Gastroesophageal sphincter (tissue), 4 donors: ENCODE measurements at regions not wholly inside any gene's neighbourhood (a gene's known extent, or its start where the extent isn't known, plus 50 kb on each side); places are given as distances from the start of the nearest gene placed in this dataset.

ENCODE experiments used
- ATAC-seq: fragments of 150-250 bp; one replicate; pipeline ENCODE4 v1.9.1; 2016; ENCODE audit warnings: mild to moderate bottlenecking, moderate library complexity
- H3K27ac ChIP-seq, 4 donors: fragments of 200-600 bp; sonication (generic) in 3 of 4; 1 replicate in 3 of 4; 2 replicates in 1 of 4; pipeline ENCODE4 v1.5.1; 2016 to 2019
- H3K27me3 ChIP-seq: fragments of 200-600 bp; sonication (generic); one replicate; pipeline ENCODE4 v1.5.1; 2019
- H3K36me3 ChIP-seq, 2 donors: fragments of 200-600 bp; sonication (generic); one replicate each; pipeline ENCODE4 v1.5.1; 2019; ENCODE audit warnings: control low read depth in 1 of 2
- H3K4me1 ChIP-seq, 3 donors: fragments of 200-600 bp; sonication (generic); 1 replicate in 2 of 3; 2 replicates in 1 of 3; pipeline ENCODE4 v1.5.1; 2016 to 2019; ENCODE audit warnings: control low read depth in 2 of 3
- H3K4me3 ChIP-seq, 2 donors: fragments of 200-600 bp; sonication (generic); one replicate each; pipeline ENCODE4 v1.5.1; 2019; ENCODE audit warnings: mild to moderate bottlenecking in 1 of 2, moderate library complexity in 1 of 2
- H3K9me3 ChIP-seq, 3 donors: fragments of 200-600 bp; sonication (generic); one replicate each; pipeline ENCODE4 v1.5.1; 2017 to 2019; ENCODE audit warnings: control low read depth in 2 of 3
- EP300 ChIP-seq: sonication (generic); formaldehyde crosslinking; IDR thresholded peaks from one replicate; pipeline ENCODE4 v1.6.1; 2017; ENCODE audit warnings: antibody characterized with exemption, mild to moderate bottlenecking
- POLR2A ChIP-seq, 2 donors: fragments of 450-650 bp; IDR thresholded peaks; one replicate each; pipeline ENCODE4 v1.6.1; 2017; ENCODE audit warnings: antibody characterized with exemption in 2 of 2, mild to moderate bottlenecking in 2 of 2, moderate library complexity in 1 of 2
- POLR2AphosphoS5 ChIP-seq: sonication (generic); formaldehyde crosslinking; IDR thresholded peaks from one replicate; pipeline ENCODE4 v1.6.1; 2017; ENCODE audit warnings: antibody characterized with exemption
- WGBS, 2 donors: methylation state at CpG; one replicate each; pipeline ENCODE4 v1.1.5; 2018; ENCODE audit warnings: low coverage in 1 of 2; 5-methylcytosine and 5-hydroxymethylcytosine counted together
- TF ChIP-seq, protein P1 (sequence below), 4 experiments: fragments of 200-600 bp in 2 of 4; fragments of 450-650 bp in 2 of 4; sonication (generic) in 1 of 4; IDR thresholded peaks; one replicate each; pipeline ENCODE4 v1.5.1; 2017 to 2019; ENCODE audit warnings: antibody characterized with exemption in 4 of 4, mild to moderate bottlenecking in 2 of 4, moderate library complexity in 2 of 4

DNA sequence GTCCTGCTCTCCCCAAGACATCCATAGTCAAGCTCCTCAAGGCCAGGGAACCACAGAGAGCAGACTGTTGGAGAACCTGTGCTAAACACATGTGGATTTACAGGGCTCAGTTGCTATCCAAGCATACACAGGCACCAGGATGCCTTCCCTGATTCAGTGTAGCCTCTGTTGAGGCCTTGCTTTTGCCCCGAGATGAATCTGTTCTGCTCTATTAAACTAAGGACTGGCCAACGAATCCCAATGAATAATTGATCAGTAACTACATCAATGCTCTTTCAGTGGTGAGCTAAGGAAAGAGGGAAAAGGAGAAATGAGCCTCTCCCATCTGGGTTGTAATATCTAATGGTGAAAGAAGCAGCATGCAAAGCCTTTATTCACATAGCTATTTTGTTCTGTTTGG is 58.7 kb upstream of the SPTBN1 start:
- Histone ChIP-seq H3K27ac (no peak overlapping the region), H3K36me3 (no peaks in the 10 kb centered on the region), H3K9me3 (no peaks in the 10 kb centered on the region), H3K4me1 (peaks cover 0 to 6% (median 3%) of the 10 kb centered on the region in 3 donors), H3K27me3 (no peaks in the 10 kb centered on the region), H3K4me3 (no peak overlapping the region)
- no peak for ATAC-seq
- TF ChIP-seq, protein P1, sequence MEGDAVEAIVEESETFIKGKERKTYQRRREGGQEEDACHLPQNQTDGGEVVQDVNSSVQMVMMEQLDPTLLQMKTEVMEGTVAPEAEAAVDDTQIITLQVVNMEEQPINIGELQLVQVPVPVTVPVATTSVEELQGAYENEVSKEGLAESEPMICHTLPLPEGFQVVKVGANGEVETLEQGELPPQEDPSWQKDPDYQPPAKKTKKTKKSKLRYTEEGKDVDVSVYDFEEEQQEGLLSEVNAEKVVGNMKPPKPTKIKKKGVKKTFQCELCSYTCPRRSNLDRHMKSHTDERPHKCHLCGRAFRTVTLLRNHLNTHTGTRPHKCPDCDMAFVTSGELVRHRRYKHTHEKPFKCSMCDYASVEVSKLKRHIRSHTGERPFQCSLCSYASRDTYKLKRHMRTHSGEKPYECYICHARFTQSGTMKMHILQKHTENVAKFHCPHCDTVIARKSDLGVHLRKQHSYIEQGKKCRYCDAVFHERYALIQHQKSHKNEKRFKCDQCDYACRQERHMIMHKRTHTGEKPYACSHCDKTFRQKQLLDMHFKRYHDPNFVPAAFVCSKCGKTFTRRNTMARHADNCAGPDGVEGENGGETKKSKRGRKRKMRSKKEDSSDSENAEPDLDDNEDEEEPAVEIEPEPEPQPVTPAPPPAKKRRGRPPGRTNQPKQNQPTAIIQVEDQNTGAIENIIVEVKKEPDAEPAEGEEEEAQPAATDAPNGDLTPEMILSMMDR (IDR thresholded peaks at IDR 0.05), result no peak
- TF ChIP-seq EP300 (no peak), POLR2A (IDR thresholded peaks at IDR 0.05) (no peak)
- WGBS, 2 donors, result 43% methylated on average over 1 of the region's 2 CpGs; no CpG with 5 or more reads in 1 of the 2 donors

GRCh38 chr2:54401554-54401953 is 54.6 kb upstream of the SPTBN1 start:
- ATAC-seq, result no peak
- TF ChIP-seq, protein P1 (IDR thresholded peaks at IDR 0.05), result no peak
- TF ChIP-seq POLR2A (IDR thresholded peaks at IDR 0.05) (no peak), EP300 (no peak), POLR2AphosphoS5 (no peak)
- no peaks in the 10 kb centered on the region for H3K27me3 ChIP-seq
- H3K4me3 ChIP-seq, result no peak overlapping the region
- H3K9me3 ChIP-seq, result no peaks in the 10 kb centered on the region
- H3K4me1 ChIP-seq, result peaks cover 0 to 22% (median 17%) of the 10 kb centered on the region in 3 donors
- peak overlapping the region; percentile 20 to 66 (median 62) for H3K27ac ChIP-seq
- H3K36me3 ChIP-seq, result no peaks in the 10 kb centered on the region

GRCh38 chr2:54402350-54402749 is 53.8 kb upstream of the SPTBN1 start:
- TF ChIP-seq POLR2AphosphoS5, result peak; percentile 76
- TF ChIP-seq EP300, result no peak
- Histone ChIP-seq H3K4me1 (peaks cover 0 to 22% (median 17%) of the 10 kb centered on the region in 3 donors), H3K27me3 (no peaks in the 10 kb centered on the region), H3K36me3 (no peaks in the 10 kb centered on the region), H3K4me3 (no peak overlapping the region), H3K9me3 (no peaks in the 10 kb centered on the region), H3K27ac (peak overlapping the region in 3 of 4 donors; percentile 58 to 76 (median 66))
- WGBS, 2 donors, result 61 to 72% methylated on average over 3 to 5 of the region's 5 CpGs
- ATAC-seq, result peak; percentile 94

DNA sequence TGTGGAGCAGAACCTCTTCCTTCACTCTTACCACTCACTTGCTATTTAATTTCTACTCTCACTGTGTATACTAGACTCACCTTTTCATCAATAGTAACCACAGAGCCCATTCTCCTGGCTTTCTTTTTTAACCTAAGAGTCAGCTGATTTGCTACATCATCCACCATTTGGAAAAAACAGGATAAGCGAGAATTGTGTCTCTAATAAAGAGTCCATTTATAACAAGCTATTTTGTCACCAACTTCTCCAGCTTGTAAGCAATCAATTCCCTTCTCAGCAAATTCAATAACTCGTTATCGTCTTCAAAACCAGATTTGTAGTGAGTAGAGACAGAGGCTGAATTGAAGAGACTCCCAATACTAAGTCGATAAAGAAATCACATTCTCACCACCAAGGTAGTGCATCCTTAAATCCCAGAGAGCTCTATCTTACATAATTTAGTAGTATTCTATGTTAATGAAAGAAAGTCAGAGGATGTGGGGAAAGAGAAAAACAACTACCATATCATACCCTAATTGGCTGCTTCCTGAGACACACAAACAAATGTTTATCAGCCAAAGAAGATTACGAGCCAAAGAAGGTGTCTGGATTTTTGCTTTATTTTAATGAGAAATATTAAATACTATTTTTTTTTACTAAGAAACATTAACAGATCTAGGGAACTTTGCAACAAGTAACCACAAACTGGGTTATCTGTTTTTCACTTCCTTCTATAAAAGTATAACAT is 52.5 kb upstream of the SPTBN1 start:
- H3K36me3 ChIP-seq, result no peaks in the 10 kb centered on the region
- 83 to 91% methylated on average over 4 to 5 of the region's 5 CpGs for WGBS, 2 donors
- peaks cover 0 to 22% (median 17%) of the 10 kb centered on the region in 3 donors for H3K4me1 ChIP-seq
- no peak for ATAC-seq
- TF ChIP-seq POLR2A (IDR thresholded peaks at IDR 0.05) (no peak), EP300 (no peak), POLR2AphosphoS5 (no peak)
- TF ChIP-seq, protein P1 (IDR thresholded peaks at IDR 0.05), result no peak
- peak overlapping the region; percentile 16 to 76 (median 62) for H3K27ac ChIP-seq
- H3K4me3 ChIP-seq, result no peak overlapping the region
- no peaks in the 10 kb centered on the region for H3K9me3 ChIP-seq
- H3K27me3 ChIP-seq, result no peaks in the 10 kb centered on the region

GRCh38 chr2:54404270-54404669 is 51.9 kb upstream of the SPTBN1 start:
- ATAC-seq, result peak; percentile 47
- Histone ChIP-seq H3K27me3 (no peaks in the 10 kb centered on the region), H3K4me3 (no peak overlapping the region), H3K9me3 (no peaks in the 10 kb centered on the region), H3K27ac (peak overlapping the region in 2 of 4 donors; percentile 5 to 23), H3K36me3 (no peaks in the 10 kb centered on the region), H3K4me1 (peaks cover 0 to 22% (median 17%) of the 10 kb centered on the region in 3 donors)
- 79 to 88% methylated on average over 3 to 4 of the region's 4 CpGs for WGBS, 2 donors
- TF ChIP-seq POLR2AphosphoS5 (no peak), EP300 (no peak), POLR2A (IDR thresholded peaks at IDR 0.05) (no peak)
- TF ChIP-seq, protein P1 (IDR thresholded peaks at IDR 0.05), result no peak
